RWPE2 (cell line): ENCODE measurements at regions not wholly inside any gene's neighbourhood (a gene's known extent, or its start where the extent isn't known, plus 50 kb on each side); places are given as distances from the start of the nearest gene placed in this dataset.

Source experiments
- ATAC-seq: fragments of 200-7000 bp; cut with Tn5 transposase; 3 replicates; pipeline ENCODE4 v1.9.1; 2021; ENCODE audit warnings: low read depth
- DNase-seq: peaks from one replicate; pipeline ENCODE4 v3.0.0-alpha.2; 2020; ENCODE audit warnings: low spot score
- H3K27ac ChIP-seq: fragments of 450-650 bp; 2 replicates; pipeline ENCODE4 v1.5.1; 2017; ENCODE audit warnings: mild to moderate bottlenecking; ENCODE audit not compliant: poor library complexity, severe bottlenecking
- H3K27me3 ChIP-seq: fragments of 250-450 bp; sonication (Bioruptor Pico); 2 replicates; pipeline ENCODE4 v1.5.1; 2021; ENCODE audit warnings: mild to moderate bottlenecking, moderate library complexity; ENCODE audit not compliant: insufficient read depth, poor library complexity, severe bottlenecking
- H3K36me3 ChIP-seq: fragments of 250-450 bp; sonication (Bioruptor Pico); 2 replicates; pipeline ENCODE4 v1.5.1; 2020; ENCODE audit warnings: low read depth, mild to moderate bottlenecking, moderate library complexity
- H3K4me1 ChIP-seq: fragments of 250-450 bp; sonication (Bioruptor Pico); 2 replicates; pipeline ENCODE4 v1.5.1; 2021; ENCODE audit warnings: mild to moderate bottlenecking, moderate library complexity; ENCODE audit not compliant: insufficient read depth, poor library complexity, severe bottlenecking
- H3K4me3 ChIP-seq: fragments of 250-450 bp; sonication (Bioruptor Pico); 2 replicates; pipeline ENCODE4 v1.5.1; 2021; ENCODE audit warnings: mild to moderate bottlenecking, moderate library complexity; ENCODE audit not compliant: severe bottlenecking
- H3K9me3 ChIP-seq: fragments of 250-450 bp; sonication (Bioruptor Pico); 2 replicates; pipeline ENCODE4 v1.5.1; 2021; ENCODE audit warnings: mild to moderate bottlenecking, moderate library complexity; ENCODE audit not compliant: severe bottlenecking
- CTCF ChIP-seq: fragments of 450-650 bp; IDR thresholded peaks from one replicate; pipeline ENCODE4 v1.5.1; 2017; ENCODE audit warnings: mild to moderate bottlenecking, moderate library complexity; ENCODE audit not compliant: poor library complexity, severe bottlenecking

- no peak overlapping the region for H3K4me3 ChIP-seq
- H3K9me3 ChIP-seq, result no peaks in the 10 kb centered on the region
- H3K27me3 ChIP-seq, result no peaks in the 10 kb centered on the region
- no peaks in the 10 kb centered on the region for H3K4me1 ChIP-seq
- no peak for TF ChIP-seq CTCF
- no peak overlapping the region for H3K27ac ChIP-seq
- ATAC-seq (no peak), DNase-seq (no peak)
- no peaks in the 10 kb centered on the region for H3K36me3 ChIP-seq
Measured at GRCh38 chr2:14806613-14807012, 174.1 kb downstream of the LRATD1 start.

- no peak overlapping the region for H3K27ac ChIP-seq
- no peaks in the 10 kb centered on the region for H3K27me3 ChIP-seq
- no peaks in the 10 kb centered on the region for H3K36me3 ChIP-seq
- no peak overlapping the region for H3K4me3 ChIP-seq
- DNase-seq (no peak), ATAC-seq (no peak)
- TF ChIP-seq CTCF, result no peak
- H3K9me3 ChIP-seq, result no peaks in the 10 kb centered on the region
- no peaks in the 10 kb centered on the region for H3K4me1 ChIP-seq
Measured at GRCh38 chr2:14815201-14815600, 182.7 kb downstream of the LRATD1 start.

GRCh38 chr2:14816069-14817060, 183.8 kb downstream of the LRATD1 start:
- no peak overlapping the region for H3K27ac ChIP-seq
- ATAC-seq (no peak), DNase-seq (no peak)
- H3K4me1 ChIP-seq, result no peaks in the 10 kb centered on the region
- H3K27me3 ChIP-seq, result no peaks in the 10 kb centered on the region
- no peaks in the 10 kb centered on the region for H3K36me3 ChIP-seq
- TF ChIP-seq CTCF, result no peak
- H3K4me3 ChIP-seq, result no peak overlapping the region
- H3K9me3 ChIP-seq, result no peaks in the 10 kb centered on the region

- H3K9me3 ChIP-seq, result no peaks in the 10 kb centered on the region
- ATAC-seq (no peak), DNase-seq (no peak)
- no peaks in the 10 kb centered on the region for H3K36me3 ChIP-seq
- H3K27ac ChIP-seq, result no peak overlapping the region
- no peaks in the 10 kb centered on the region for H3K4me1 ChIP-seq
- no peaks in the 10 kb centered on the region for H3K27me3 ChIP-seq
- TF ChIP-seq CTCF, result no peak
- H3K4me3 ChIP-seq, result no peak overlapping the region
Measured at GRCh38 chr2:14817848-14818247, 185.3 kb downstream of the LRATD1 start.

GRCh38 chr2:14826518-14826917, 194.0 kb downstream of the LRATD1 start:
- H3K4me1 ChIP-seq, result no peaks in the 10 kb centered on the region
- no peaks in the 10 kb centered on the region for H3K27me3 ChIP-seq
- TF ChIP-seq CTCF, result no peak
- H3K9me3 ChIP-seq, result no peaks in the 10 kb centered on the region
- ATAC-seq (peak; percentile 55), DNase-seq (no peak)
- H3K27ac ChIP-seq, result no peak overlapping the region
- no peaks in the 10 kb centered on the region for H3K36me3 ChIP-seq
- no peak overlapping the region for H3K4me3 ChIP-seq
